ENCODE measurements at regions not wholly inside any gene's neighbourhood (a gene's known extent, or its start where the extent isn't known, plus 50 kb on each side); places are given as distances from the start of the nearest gene placed in this dataset.

GRCh38 chr4:152200511-152201333, 335.2 kb downstream of the FBXW7 start:
- Histone ChIP-seq H3K27me3 (replicated peaks; ENCODE audit: insufficient read depth) (no peaks in the 10 kb centered on the region), H3K9me3 (no peaks in the 10 kb centered on the region), H3K4me3 (no peak overlapping the region), H3K4me1 (replicated peaks) (no peaks in the 10 kb centered on the region), H3K27ac (no peak overlapping the region), H3K36me3 (no peaks in the 10 kb centered on the region)
- intact Hi-C loops (cut with DNase I): no loop called here
- TF ChIP-seq CTCF (IDR thresholded peaks at IDR 0.05): no peak
- no peak for TF ChIP-seq POLR2AphosphoS5 (IDR thresholded peaks at IDR 0.05)
- TF ChIP-seq POLR2A (IDR thresholded peaks at IDR 0.05): no peak
- 66% methylated on average over 7 of the region's 7 CpGs for WGBS
- DNase-seq (ENCODE audit: low spot score): no peak

- intact Hi-C loops (cut with DNase I): no loop called here
- TF ChIP-seq POLR2A (IDR thresholded peaks at IDR 0.05) (no peak), POLR2AphosphoS5 (IDR thresholded peaks at IDR 0.05) (no peak), CTCF (IDR thresholded peaks at IDR 0.05) (no peak)
- no peak for DNase-seq (ENCODE audit: low spot score)
Observed at GRCh38 chr4:152197211-152197610, 338.7 kb downstream of the FBXW7 start.

GRCh38 chr4:152195888-152196287, 340.0 kb downstream of the FBXW7 start:
- intact Hi-C loops (cut with DNase I): no loop called here
- Histone ChIP-seq H3K27me3 (replicated peaks; ENCODE audit: insufficient read depth) (no peaks in the 10 kb centered on the region), H3K36me3 (no peaks in the 10 kb centered on the region), H3K4me1 (replicated peaks) (no peaks in the 10 kb centered on the region), H3K9me3 (no peaks in the 10 kb centered on the region), H3K4me3 (no peak overlapping the region), H3K27ac (no peak overlapping the region)
- 79% methylated on average over 4 of the region's 4 CpGs for WGBS
- DNase-seq (ENCODE audit: low spot score): no peak
- TF ChIP-seq CTCF (IDR thresholded peaks at IDR 0.05) (no peak), POLR2AphosphoS5 (IDR thresholded peaks at IDR 0.05) (no peak), POLR2A (IDR thresholded peaks at IDR 0.05) (no peak)

More at GRCh38 chr4:152197211-152197610, 338.7 kb downstream of the FBXW7 start:
- no peaks in the 10 kb centered on the region for H3K27me3 ChIP-seq (replicated peaks; ENCODE audit: insufficient read depth)
- H3K36me3 ChIP-seq: no peaks in the 10 kb centered on the region
- H3K27ac ChIP-seq: no peak overlapping the region
- no peaks in the 10 kb centered on the region for H3K9me3 ChIP-seq
- H3K4me1 ChIP-seq (replicated peaks): no peaks in the 10 kb centered on the region
- 29% methylated on average over 6 of the region's 6 CpGs for WGBS
- H3K4me3 ChIP-seq: no peak overlapping the region

- no peaks in the 10 kb centered on the region for H3K4me1 ChIP-seq (replicated peaks)
- no peaks in the 10 kb centered on the region for H3K27me3 ChIP-seq (replicated peaks; ENCODE audit: insufficient read depth)
- H3K36me3 ChIP-seq: no peaks in the 10 kb centered on the region
- no peak overlapping the region for H3K4me3 ChIP-seq
- no peak for DNase-seq (ENCODE audit: low spot score)
- H3K27ac ChIP-seq: no peak overlapping the region
- WGBS: 96% methylated on average over 2 of the region's 2 CpGs
- H3K9me3 ChIP-seq: no peaks in the 10 kb centered on the region
- no peak for TF ChIP-seq CTCF (IDR thresholded peaks at IDR 0.05)
- no peak for TF ChIP-seq POLR2AphosphoS5 (IDR thresholded peaks at IDR 0.05)
- TF ChIP-seq POLR2A (IDR thresholded peaks at IDR 0.05): no peak
- intact Hi-C loops (cut with DNase I): no loop called here
Observed at GRCh38 chr4:152193059-152193458, 342.8 kb downstream of the FBXW7 start.

- no peaks in the 10 kb centered on the region for H3K4me1 ChIP-seq (replicated peaks)
- no peaks in the 10 kb centered on the region for H3K36me3 ChIP-seq
- WGBS: 98% methylated on average over 7 of the region's 7 CpGs
- H3K27ac ChIP-seq: no peak overlapping the region
- no peak for DNase-seq (ENCODE audit: low spot score)
- no peak for TF ChIP-seq POLR2AphosphoS5 (IDR thresholded peaks at IDR 0.05)
- TF ChIP-seq CTCF (IDR thresholded peaks at IDR 0.05): no peak
- no peak for TF ChIP-seq POLR2A (IDR thresholded peaks at IDR 0.05)
- no peaks in the 10 kb centered on the region for H3K27me3 ChIP-seq (replicated peaks; ENCODE audit: insufficient read depth)
- no peak overlapping the region for H3K4me3 ChIP-seq
- no peaks in the 10 kb centered on the region for H3K9me3 ChIP-seq
- intact Hi-C loops (cut with DNase I): no loop called here
Observed at GRCh38 chr4:152190907-152191306, 345.0 kb downstream of the FBXW7 start.
